CD14-positive monocyte (primary cell): ENCODE measurements at regions not wholly inside any gene's neighbourhood (a gene's known extent, or its start where the extent isn't known, plus 50 kb on each side); places are given as distances from the start of the nearest gene placed in this dataset.
"Not testable (repeated sequence)": the region's sequence is repeated elsewhere in the genome, so short reads cannot be mapped to it uniquely, and the experiment has no call there.

ENCODE experiments used
- DNase-seq, 3 donors: peaks; one replicate each; pipeline ENCODE4 v3.0.0-alpha.2; 2011 to 2022
- H2AFZ ChIP-seq: 2 replicates; pipeline ENCODE4 v1.6.0; 2012; ENCODE audit warnings: mild to moderate bottlenecking, low read depth, low read length, inconsistent platforms; ENCODE audit not compliant: insufficient read depth, poor library complexity, severe bottlenecking
- H3K27ac ChIP-seq, 2 donors: 1 replicate in 1 of 2; 2 replicates in 1 of 2; pipeline ENCODE4 v1.5.1; 2012 to 2013; ENCODE audit warnings: low read length in 2 of 2, control low read depth in 1 of 2, inconsistent platforms in 1 of 2, low read depth in 1 of 2, mild to moderate bottlenecking in 1 of 2
- H3K27me3 ChIP-seq, 2 donors: one replicate each; pipeline versions ENCODE4 v1.6.0 to v1.6.1; 2011 to 2013; ENCODE audit warnings: low read length in 2 of 2; ENCODE audit not compliant: control insufficient read depth in 2 of 2, insufficient read depth in 2 of 2
- H3K36me3 ChIP-seq, 2 donors: replicated peaks in 1 of 2; 1 replicate in 1 of 2; 2 replicates in 1 of 2; pipeline versions ENCODE4 v1.5.1 to v1.6.1; 2012 to 2013; ENCODE audit warnings: low read length in 2 of 2, control low read depth in 1 of 2, inconsistent platforms in 1 of 2, mild to moderate bottlenecking in 1 of 2; ENCODE audit not compliant: insufficient read depth in 2 of 2, control insufficient read depth in 1 of 2
- H3K4me1 ChIP-seq, 2 donors: 1 replicate in 1 of 2; 2 replicates in 1 of 2; pipeline versions ENCODE4 v1.5.1 to v1.6.1; 2012 to 2013; ENCODE audit warnings: low read length in 2 of 2, control low read depth in 1 of 2, inconsistent platforms in 1 of 2, mild to moderate bottlenecking in 1 of 2, moderate library complexity in 1 of 2; ENCODE audit not compliant: insufficient read depth in 2 of 2, control insufficient read depth in 1 of 2
- H3K4me2 ChIP-seq: replicated peaks from 2 replicates; pipeline ENCODE3; 2012; ENCODE audit warnings: low read length, moderate library complexity, mild to moderate bottlenecking; ENCODE audit not compliant: poor library complexity, severe bottlenecking; ENCODE audit errors: extremely low read depth
- H3K4me3 ChIP-seq, 3 experiments: fragments of 200-600 bp in 1 of 3; sonication (generic) in 1 of 3; replicated peaks in 1 of 3; 1 replicate in 2 of 3; 2 replicates in 1 of 3; pipeline ENCODE4 v1.5.1; 2011 to 2013; ENCODE audit warnings: low read length in 3 of 3, mild to moderate bottlenecking in 3 of 3, control low read depth in 2 of 3, low read depth in 2 of 3, inconsistent platforms in 1 of 3, moderate library complexity in 1 of 3
- H3K79me2 ChIP-seq: 2 replicates; pipeline ENCODE4 v1.6.0; 2012; ENCODE audit warnings: mild to moderate bottlenecking, control low read depth, inconsistent platforms, low read length, moderate library complexity; ENCODE audit not compliant: insufficient read depth
- H3K9ac ChIP-seq: 2 replicates; pipeline ENCODE4 v1.6.0; 2017; ENCODE audit warnings: low read length, mild to moderate bottlenecking; ENCODE audit not compliant: insufficient read depth, poor library complexity, severe bottlenecking
- H3K9me3 ChIP-seq, 2 donors: replicated peaks in 1 of 2; 1 replicate in 1 of 2; 2 replicates in 1 of 2; pipeline versions ENCODE4 v1.5.1 to v1.6.1; 2012 to 2013; ENCODE audit warnings: low read length in 2 of 2, control low read depth in 1 of 2; ENCODE audit not compliant: control insufficient read depth in 1 of 2, insufficient read depth in 1 of 2
- H4K20me1 ChIP-seq: 2 replicates; pipeline ENCODE4 v1.6.0; 2012; ENCODE audit warnings: mild to moderate bottlenecking, low read length, control low read depth, moderate library complexity; ENCODE audit not compliant: insufficient read depth
- H3K27ac Mint-ChIP-seq, 7 donors: one replicate each; pipeline ENCODE4 v1.8.0; 2020; ENCODE audit warnings: mild to moderate bottlenecking in 7 of 7, mixed read lengths in 7 of 7, moderate library complexity in 6 of 7, inconsistent platforms in 2 of 7
- H3K27me3 Mint-ChIP-seq, 3 donors: one replicate each; pipeline ENCODE4 v1.8.0; 2021 to 2022; ENCODE audit warnings: low read depth in 3 of 3, mild to moderate bottlenecking in 3 of 3, mixed read lengths in 3 of 3, moderate library complexity in 3 of 3, inconsistent platforms in 1 of 3
- H3K36me3 Mint-ChIP-seq, 2 donors: one replicate each; pipeline ENCODE4 v1.8.0; 2020; ENCODE audit warnings: mixed read lengths in 2 of 2, inconsistent platforms in 1 of 2, mild to moderate bottlenecking in 1 of 2
- H3K4me1 Mint-ChIP-seq: one replicate; pipeline ENCODE4 v1.8.0; 2020; ENCODE audit warnings: mild to moderate bottlenecking, mixed read lengths
- H3K4me3 Mint-ChIP-seq, 2 donors: one replicate each; pipeline ENCODE4 v1.8.0; 2020; ENCODE audit warnings: mild to moderate bottlenecking in 2 of 2, mixed read lengths in 2 of 2, moderate library complexity in 1 of 2
- H3K9me3 Mint-ChIP-seq, 7 donors: one replicate each; pipeline ENCODE4 v1.8.0; 2020 to 2022; ENCODE audit warnings: mixed read lengths in 7 of 7, mild to moderate bottlenecking in 6 of 7, moderate library complexity in 6 of 7, inconsistent platforms in 2 of 7
- WGBS: methylation state at CpG from one replicate; pipeline ENCODE4 v1.1.5; 2013; ENCODE audit warnings: missing lambda C conversion rate; ENCODE audit not compliant: insufficient coverage; 5-methylcytosine and 5-hydroxymethylcytosine counted together
- intact Hi-C, 2 donors: fragments of 100-400 bp; cut with micrococcal nuclease; formaldehyde crosslinking; loops; one replicate each; pipeline versions ENCODE4 v1.15.0 to v1.15.1; 2023
- TF ChIP-seq, protein P1 (sequence below): fragments of 200-600 bp; IDR thresholded peaks from one replicate; pipeline ENCODE4 v1.8.0; 2022; ENCODE audit warnings: antibody characterized with exemption, mild to moderate bottlenecking

DNA sequence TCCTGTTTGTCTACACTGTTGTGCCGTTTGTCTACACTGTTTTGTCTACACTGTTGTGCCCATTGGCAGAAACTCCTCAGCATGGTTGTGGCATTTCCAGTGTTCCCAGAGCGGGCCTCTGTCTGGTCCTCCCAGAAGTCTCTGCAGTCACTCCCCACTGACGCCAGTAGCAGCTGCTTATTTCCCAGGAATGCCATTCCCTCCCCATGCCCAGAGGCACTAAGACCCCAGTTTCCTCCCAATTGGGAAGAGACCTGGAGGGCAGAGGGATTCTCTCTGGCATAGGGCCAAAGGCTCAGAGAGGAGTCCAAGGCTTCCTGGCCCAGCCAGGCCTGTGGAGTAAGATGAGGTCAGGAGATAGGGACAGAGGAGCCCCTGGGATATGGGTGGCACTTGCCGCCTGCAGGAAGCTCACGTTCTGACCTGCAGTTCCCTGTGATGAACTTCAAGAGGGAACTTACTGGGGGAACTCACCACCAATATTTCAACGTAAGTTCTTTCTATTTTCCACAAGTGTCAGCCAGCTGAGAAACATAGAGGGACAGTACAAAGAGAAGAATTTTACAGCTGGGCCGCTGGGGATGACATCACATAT, 69.1 kb downstream of the TNFAIP2 start:
- peaks cover 3% of the 10 kb centered on the region in 2 donors for H3K36me3 Mint-ChIP-seq
- no peak overlapping the region for H2AFZ ChIP-seq
- DNase-seq: no peak
- peaks cover 26 to 34% of the 10 kb centered on the region in 2 donors for H3K27me3 ChIP-seq
- peaks cover 36 to 45% (median 41%) of the 10 kb centered on the region in 3 donors for H3K27me3 Mint-ChIP-seq
- no peaks in the 10 kb centered on the region for H3K9me3 ChIP-seq
- H3K36me3 ChIP-seq: no peaks in the 10 kb centered on the region
- H3K27ac ChIP-seq: no peak overlapping the region
- peaks cover 2 to 20% of the 10 kb centered on the region in 2 donors for H3K4me1 ChIP-seq
- H3K4me3 Mint-ChIP-seq: no peak overlapping the region
- H3K27ac Mint-ChIP-seq: peak overlapping the region in 1 of 7 donors; percentile 23
- no peak overlapping the region for H3K4me3 ChIP-seq
- no peaks in the 10 kb centered on the region for H3K79me2 ChIP-seq
- no peaks in the 10 kb centered on the region for H4K20me1 ChIP-seq
- TF ChIP-seq, protein P1, sequence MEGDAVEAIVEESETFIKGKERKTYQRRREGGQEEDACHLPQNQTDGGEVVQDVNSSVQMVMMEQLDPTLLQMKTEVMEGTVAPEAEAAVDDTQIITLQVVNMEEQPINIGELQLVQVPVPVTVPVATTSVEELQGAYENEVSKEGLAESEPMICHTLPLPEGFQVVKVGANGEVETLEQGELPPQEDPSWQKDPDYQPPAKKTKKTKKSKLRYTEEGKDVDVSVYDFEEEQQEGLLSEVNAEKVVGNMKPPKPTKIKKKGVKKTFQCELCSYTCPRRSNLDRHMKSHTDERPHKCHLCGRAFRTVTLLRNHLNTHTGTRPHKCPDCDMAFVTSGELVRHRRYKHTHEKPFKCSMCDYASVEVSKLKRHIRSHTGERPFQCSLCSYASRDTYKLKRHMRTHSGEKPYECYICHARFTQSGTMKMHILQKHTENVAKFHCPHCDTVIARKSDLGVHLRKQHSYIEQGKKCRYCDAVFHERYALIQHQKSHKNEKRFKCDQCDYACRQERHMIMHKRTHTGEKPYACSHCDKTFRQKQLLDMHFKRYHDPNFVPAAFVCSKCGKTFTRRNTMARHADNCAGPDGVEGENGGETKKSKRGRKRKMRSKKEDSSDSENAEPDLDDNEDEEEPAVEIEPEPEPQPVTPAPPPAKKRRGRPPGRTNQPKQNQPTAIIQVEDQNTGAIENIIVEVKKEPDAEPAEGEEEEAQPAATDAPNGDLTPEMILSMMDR: no peak
- intact Hi-C loops: no loop called here
- WGBS: 24% methylated on average over 3 of the region's 7 CpGs
- peaks cover 4 to 22% (median 12%) of the 10 kb centered on the region in 7 donors for H3K9me3 Mint-ChIP-seq
- H3K4me1 Mint-ChIP-seq: peaks cover 15% of the 10 kb centered on the region
- H3K4me2 ChIP-seq: no peak overlapping the region
- H3K9ac ChIP-seq: no peak overlapping the region

DNA sequence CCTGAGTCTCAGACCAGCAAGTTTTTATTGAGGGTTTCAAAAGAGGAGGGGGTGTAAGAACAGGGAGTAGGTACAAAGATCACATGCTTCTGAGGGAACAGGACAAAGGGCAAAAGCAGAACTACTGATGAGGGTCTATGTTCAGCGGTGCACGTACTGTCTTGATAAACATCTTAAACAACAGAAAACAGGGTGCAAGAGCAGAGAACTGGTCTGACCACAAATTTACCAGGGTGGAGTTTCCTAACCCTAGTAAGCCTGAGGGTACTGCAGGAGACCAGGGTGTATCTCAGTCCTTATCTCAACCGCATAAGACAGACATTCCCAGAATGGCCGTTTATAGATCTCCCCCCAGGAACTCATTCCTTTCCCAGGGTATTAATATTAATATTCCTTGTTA, 69.6 kb downstream of the TNFAIP2 start:
- not testable (repeated sequence) for H3K4me3 Mint-ChIP-seq

DNA sequence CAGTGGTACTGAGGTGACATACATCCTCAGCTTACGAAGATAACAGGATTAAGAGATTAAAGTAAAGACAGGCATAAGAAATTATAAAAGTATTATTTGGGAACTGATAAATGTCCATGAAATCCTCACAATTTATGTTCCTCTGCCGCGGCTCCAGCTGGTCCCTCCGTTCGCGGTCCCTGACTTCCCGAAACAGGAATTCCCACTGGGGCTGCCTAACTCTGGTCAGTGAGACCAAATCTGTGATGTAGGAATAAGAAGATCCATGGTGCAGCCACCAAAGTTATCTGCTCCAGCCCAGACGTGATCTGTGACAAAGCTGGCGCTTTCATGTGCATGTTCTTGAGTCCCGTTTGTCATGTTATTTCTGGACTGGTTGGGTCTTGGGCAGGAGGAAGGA, 70.2 kb downstream of the TNFAIP2 start:
- H3K4me1 ChIP-seq: peaks cover 2 to 19% of the 10 kb centered on the region in 2 donors
- 88% methylated on average over 4 of the region's 10 CpGs for WGBS
- H3K9me3 ChIP-seq, H3K9ac ChIP-seq, H2AFZ ChIP-seq, H4K20me1 ChIP-seq, H3K79me2 ChIP-seq, H3K36me3 Mint-ChIP-seq, H3K27ac Mint-ChIP-seq, H3K27ac ChIP-seq, intact Hi-C loops, H3K4me3 Mint-ChIP-seq, DNase-seq, H3K4me2 ChIP-seq, H3K4me3 ChIP-seq, H3K36me3 ChIP-seq: not testable (repeated sequence)
- Mint-ChIP-seq H3K27me3 (peaks cover 31 to 35% (median 33%) of the 10 kb centered on the region in 3 donors), H3K9me3 (peaks cover 4 to 21% (median 10%) of the 10 kb centered on the region in 7 donors), H3K4me1 (peaks cover 15% of the 10 kb centered on the region)
- peaks cover 14 to 22% of the 10 kb centered on the region in 2 donors for H3K27me3 ChIP-seq

More for the DNA sequence above, 69.6 kb downstream of the TNFAIP2 start:
- intact Hi-C loops, H3K27ac Mint-ChIP-seq, H3K36me3 ChIP-seq, H3K27ac ChIP-seq, H3K36me3 Mint-ChIP-seq, H2AFZ ChIP-seq, H3K4me2 ChIP-seq, DNase-seq, H3K4me3 ChIP-seq, H3K9ac ChIP-seq, H3K79me2 ChIP-seq, H3K9me3 ChIP-seq, H4K20me1 ChIP-seq: not testable (repeated sequence)
- H3K4me1 ChIP-seq: peaks cover 2 to 20% of the 10 kb centered on the region in 2 donors
- H3K27me3 ChIP-seq: peaks cover 21 to 28% of the 10 kb centered on the region in 2 donors
- Mint-ChIP-seq H3K9me3 (peaks cover 4 to 22% (median 10%) of the 10 kb centered on the region in 7 donors), H3K27me3 (peaks cover 33 to 39% (median 37%) of the 10 kb centered on the region in 3 donors), H3K4me1 (peaks cover 15% of the 10 kb centered on the region)
- 40% methylated on average over 1 of the region's 4 CpGs for WGBS
